ENCODE measurements at regions not wholly inside any gene's neighbourhood (a gene's known extent, or its start where the extent isn't known, plus 50 kb on each side); places are given as distances from the start of the nearest gene placed in this dataset.
"Not testable (repeated sequence)": the region's sequence is repeated elsewhere in the genome, so short reads cannot be mapped to it uniquely, and the experiment has no call there.

DNA sequence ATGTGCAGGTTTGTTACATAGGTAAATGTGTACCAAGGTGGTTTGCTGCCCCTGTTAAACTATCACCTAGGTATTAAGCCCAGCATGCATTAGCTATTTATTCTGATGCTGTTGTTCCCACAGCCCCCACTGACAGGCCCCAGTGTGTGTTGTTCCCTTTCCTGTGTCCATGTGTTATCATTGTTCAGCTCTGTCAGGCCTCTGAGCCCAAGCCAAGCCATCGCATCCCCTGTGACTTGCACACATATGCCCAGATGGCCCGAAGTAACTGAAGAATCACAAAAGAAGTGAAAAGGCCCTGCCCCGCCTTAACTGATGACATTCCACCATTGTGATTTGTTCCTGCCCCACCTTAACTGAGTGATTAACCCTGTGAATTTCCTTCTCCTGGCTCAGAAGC, 757.5 kb downstream of the NR2F1-AS1 start:
- intact Hi-C loops (cut with DNase I); ATAC-seq (ENCODE audit: poor library complexity); DNase-seq: not testable (repeated sequence)

DNA sequence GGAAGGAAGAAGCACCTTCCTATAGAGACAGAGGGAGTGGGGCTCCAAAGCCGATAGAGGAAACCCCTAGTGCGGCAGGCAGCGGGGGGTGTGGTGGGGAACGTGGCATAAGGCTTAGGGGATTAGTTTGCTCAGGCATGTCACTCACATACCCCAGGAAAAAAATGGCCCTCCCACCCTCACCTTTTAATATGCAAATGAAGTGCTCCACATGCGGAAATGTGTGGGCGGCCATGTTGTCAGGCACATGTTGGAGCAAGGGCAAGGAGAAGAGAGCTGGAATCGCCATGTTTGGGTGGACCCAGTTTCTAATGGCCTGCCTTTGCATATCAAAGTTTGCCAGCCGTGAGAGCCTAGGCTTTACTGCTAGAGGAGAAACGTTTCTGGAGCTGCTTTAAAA, 758.8 kb downstream of the NR2F1-AS1 start:
- no peak for ATAC-seq (ENCODE audit: poor library complexity)
- DNase-seq = no peak
- intact Hi-C loops (cut with DNase I) = no loop called here

DNA sequence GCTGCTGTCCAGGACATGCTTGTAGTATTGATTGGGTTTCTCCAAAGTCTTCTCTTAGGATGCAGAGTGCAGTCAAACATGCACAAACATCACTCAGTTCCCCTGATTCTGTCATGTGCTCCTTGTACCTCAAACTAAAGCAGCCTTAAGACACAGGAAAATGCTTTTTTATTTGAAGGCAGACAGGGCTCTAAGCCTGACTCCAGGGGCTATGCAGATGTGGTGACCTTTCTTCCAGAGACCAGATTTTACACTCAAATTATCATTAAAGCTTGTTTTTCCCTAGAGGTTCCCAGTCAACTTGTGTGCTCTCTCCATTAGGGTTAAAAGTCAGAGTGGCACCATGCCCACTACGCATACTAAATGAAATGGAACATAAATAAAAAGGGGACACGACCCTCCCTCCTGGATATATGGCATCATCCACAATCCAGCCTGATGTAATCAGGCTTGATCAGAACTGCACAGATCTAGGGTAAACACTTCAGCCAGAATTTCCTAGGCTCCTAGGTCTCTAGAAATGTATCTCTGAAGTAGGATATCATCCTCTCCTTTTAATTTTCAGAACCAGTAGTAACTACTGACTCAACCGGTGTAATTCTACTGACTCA, 771.1 kb downstream of the NR2F1-AS1 start:
- intact Hi-C loops (cut with DNase I) = no loop called here
- DNase-seq = no peak
- ATAC-seq (ENCODE audit: poor library complexity) = no peak

DNA sequence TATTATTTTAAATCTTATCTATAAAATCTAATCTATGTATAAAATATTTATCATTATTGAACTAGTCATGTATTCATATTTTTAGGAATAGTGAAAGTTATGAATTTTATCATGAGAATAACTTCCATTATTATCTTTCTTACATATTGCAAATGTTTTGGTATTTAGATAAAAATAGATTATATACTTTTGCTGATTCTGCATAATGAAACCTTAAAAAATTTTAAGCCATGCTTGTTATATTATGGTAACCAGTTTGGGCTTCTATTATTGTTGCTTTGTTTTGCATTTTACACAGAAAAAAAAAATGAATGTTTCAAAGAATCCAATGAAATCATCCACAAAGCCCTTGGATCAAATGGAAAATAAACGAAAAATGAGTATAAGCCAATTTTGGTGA, 772.5 kb downstream of the NR2F1-AS1 start:
- no peak for DNase-seq
- intact Hi-C loops (cut with DNase I) = no loop called here
- no peak for ATAC-seq (ENCODE audit: poor library complexity)

DNA sequence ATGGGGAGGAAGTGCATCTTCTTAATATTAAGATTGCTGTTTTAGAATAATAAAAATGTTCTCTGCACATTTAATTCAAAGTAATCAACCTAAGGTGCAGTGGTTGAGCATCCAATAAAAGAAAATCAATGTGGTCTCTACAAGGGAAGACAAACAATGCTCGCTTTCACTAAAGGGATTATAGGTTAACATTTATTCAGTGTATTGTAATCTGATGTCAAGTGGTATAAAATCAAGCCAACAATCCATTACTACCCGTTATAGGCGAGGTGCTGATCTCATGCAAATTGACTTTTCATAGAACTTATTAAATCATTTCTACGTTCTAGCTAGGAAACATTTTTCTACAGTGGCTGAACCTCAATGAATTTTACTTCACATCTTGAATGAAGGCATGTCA, 773.9 kb downstream of the NR2F1-AS1 start:
- no peak for ATAC-seq (ENCODE audit: poor library complexity)
- DNase-seq = no peak
- intact Hi-C loops (cut with DNase I) = no loop called here

DNA sequence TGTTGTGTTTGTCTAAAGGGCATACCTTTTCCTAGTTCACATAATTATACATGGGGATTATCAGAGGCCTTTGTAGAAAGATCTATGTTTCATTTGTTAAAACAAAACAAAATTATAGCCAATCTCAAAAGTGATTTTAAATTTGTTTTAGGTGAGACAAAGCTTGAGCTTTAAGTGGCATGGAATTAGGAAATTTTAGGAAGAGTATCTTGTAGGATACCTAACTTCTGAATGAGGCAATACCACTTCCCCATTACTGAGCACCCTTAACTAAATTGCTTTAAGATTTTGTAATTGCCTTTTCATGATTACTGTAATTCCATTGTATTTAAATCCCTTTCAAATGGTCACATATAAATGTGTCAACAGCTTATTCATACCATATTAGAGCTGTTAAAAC, 775.6 kb downstream of the NR2F1-AS1 start:
- DNase-seq (no peak), ATAC-seq (ENCODE audit: poor library complexity) (no peak)
- intact Hi-C loops (cut with DNase I) = no loop called here

DNA sequence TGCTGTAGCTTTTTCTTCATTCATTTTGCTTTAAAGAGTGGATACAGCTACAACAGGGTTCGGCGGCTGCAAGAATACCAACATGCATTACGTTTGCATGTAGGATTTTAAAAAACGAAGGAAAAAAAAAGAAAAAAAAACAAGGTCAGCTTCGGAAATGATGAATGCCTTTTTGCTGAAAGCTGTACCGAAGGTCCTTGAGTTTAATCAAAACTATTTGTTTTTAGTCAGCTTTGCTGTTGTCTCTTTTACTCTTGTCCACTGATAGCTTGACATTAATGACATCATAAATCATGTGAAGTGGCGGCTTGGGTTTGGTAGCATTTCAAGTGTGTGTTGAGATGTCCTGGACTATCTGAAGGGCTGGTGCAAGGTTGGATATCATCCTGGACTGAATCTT, 779.1 kb downstream of the NR2F1-AS1 start:
- intact Hi-C loops (cut with DNase I) = no loop called here
- ATAC-seq (ENCODE audit: poor library complexity) = no peak
- no peak for DNase-seq

DNA sequence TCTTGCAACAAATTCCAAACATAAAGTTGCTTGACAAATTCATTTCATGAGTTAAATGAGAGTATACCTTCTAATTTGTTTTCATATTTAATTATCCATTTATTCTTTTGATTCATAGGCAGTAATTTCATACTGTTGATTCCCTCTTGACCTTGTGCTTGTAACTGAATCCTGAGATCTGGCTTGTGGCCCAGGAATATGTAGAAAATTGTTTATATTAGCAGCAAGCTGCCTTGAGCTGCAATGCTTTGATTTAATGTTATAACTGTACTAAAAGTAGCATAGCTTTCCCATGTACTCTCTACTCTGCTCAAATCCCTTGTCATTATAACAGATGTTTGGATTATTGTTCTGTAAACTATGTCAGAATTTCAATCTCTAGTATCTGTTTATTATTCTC, 780.7 kb downstream of the NR2F1-AS1 start:
- ATAC-seq (ENCODE audit: poor library complexity) (no peak), DNase-seq (no peak)
- intact Hi-C loops (cut with DNase I) = no loop called here

DNA sequence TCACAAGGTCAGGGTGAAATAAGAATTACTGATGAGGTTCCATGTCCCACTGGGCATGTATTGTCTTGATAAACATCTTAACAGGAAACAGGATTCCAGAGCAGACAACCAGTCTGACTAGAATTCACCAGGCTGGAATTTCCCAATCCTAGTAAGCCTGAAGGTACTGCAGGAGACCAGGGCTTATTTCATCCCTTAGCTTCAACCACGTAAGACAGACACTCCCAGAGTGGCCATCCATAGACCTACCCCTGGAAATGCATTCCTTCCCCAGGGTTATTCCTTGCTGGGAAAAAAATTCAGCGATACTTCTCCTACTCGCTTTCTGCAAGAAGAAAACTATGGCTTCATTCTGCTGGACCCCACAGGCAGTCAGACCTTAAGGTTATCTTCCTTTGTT, 785.4 kb downstream of the NR2F1-AS1 start:
- ATAC-seq (ENCODE audit: poor library complexity) (no peak), DNase-seq (no peak)
- intact Hi-C loops (cut with DNase I) = no loop called here

DNA sequence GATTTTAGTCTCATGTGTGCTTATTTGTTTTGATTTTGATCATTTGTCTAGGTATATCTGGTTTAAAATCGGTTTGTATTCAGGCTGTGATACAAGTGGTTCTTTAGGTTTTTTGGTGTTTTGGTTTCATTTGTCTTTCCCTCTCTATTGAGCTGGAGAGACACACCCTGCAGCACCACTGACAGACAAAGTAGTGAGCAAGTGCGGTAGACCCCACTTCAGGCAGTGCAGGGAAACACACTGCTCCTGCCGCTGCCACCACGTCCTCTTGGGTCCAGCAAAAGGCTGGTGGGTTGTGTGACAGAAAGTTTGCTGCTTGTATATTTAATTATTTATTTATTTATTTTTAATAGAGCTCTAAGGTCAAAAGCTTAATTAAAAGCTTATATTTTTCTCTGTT, 801.0 kb downstream of the NR2F1-AS1 start:
- intact Hi-C loops (cut with DNase I) = no loop called here
- ATAC-seq (ENCODE audit: poor library complexity) (no peak), DNase-seq (no peak)

DNA sequence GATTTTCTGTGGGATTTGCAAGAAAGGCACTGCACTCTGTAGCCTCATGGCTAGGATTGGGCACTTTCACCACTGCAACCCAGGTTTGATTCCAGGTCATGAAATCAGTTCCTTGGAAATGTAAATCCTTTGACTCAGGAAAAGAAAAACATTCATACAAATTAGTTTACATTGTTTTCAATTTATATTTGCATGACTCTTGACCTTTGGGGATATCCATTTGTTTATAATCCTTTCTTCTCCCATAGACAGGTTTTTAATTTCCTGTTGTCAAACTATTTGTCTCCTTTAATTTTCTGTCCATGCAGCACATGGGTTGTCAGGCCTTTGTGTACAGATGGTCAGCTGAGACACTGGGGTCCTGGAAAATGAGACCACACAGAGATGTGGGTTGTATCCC, 801.5 kb downstream of the NR2F1-AS1 start:
- no peak for ATAC-seq (ENCODE audit: poor library complexity)
- intact Hi-C loops (cut with DNase I) = no loop called here
- DNase-seq = no peak

DNA sequence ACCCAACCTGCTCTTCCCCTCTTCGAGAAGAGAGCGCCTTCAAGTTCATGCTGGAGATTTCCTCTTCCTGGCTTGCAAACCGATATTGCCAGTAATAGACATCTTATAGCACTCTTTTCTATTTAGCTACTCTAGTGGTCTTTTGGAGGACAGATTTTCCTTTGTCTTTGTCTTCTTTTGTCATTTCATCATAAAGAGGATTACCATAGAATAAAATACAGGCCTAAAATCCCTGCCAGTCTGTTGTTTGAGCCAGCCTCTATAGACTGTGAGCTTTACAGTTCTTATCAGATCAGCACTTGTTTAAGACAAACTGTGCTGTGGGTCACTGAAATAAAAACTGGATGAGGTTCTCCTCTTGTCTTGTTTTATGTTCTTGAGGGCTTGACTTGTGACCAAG, 802.8 kb downstream of the NR2F1-AS1 start:
- ATAC-seq (ENCODE audit: poor library complexity) (no peak), DNase-seq (no peak)
- intact Hi-C loops (cut with DNase I) = no loop called here

DNA sequence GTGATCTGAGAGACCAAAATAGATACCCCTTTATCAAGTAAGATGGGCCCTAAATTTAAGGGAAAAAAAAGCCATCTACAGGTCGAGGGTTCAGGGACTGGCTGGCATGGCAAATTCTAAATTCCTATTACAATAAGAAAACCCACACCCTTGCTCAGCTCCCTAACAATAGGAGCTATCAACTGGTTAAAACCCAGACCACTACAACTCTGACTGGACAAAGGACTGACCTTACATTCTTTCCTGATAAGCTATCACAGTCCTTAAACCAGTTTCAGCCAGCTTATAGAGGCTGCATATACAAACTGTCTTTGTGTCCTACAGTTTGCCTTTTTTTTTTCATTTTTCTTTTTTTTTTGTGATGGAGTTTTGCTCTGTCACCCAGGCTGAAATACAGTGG, 803.6 kb downstream of the NR2F1-AS1 start:
- DNase-seq (no peak), ATAC-seq (ENCODE audit: poor library complexity) (no peak)
- intact Hi-C loops (cut with DNase I) = no loop called here

DNA sequence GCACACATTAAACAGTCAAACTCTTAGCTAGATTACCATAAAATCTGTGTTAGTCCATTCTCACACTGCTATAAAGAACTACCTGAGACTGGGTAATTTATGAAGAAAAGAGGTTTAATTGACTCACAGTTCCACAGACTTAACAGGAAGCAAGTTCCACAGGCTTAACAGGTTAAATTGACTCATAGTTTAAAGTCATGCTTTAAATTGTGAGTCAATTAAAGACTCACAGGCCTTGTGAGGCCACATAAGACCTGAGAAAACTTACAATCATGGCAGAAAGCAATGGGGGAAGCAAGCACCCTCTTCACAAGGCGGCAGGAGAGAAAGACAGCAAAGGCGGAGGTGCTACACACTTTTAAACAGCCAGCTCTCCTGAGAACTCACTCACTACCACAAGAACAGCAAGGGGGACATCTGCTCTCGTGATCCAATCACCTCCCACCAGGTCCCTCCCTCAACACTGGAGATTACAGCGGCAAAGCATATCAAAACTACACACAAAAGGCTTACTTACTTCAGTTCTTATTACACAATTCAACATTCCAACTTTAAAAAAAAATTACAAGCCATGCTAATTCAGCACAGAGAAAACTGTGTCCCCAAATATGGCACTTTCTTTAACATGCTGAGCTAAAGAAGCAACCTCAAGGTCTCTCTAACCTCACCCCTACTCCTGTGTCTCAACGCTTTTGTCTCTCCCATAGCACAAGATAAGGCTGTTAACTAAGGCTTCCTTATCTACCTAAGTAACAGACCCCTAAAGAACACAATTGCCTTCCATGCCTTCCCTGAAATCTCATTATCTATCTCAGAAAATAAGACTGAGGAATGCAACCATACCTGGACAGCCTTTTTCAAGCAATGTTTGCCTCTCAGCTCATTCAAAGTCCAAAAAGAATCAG, 805.1 kb downstream of the NR2F1-AS1 start:
- intact Hi-C loops (cut with DNase I) = no loop called here
- DNase-seq (no peak), ATAC-seq (ENCODE audit: poor library complexity) (no peak)

DNA sequence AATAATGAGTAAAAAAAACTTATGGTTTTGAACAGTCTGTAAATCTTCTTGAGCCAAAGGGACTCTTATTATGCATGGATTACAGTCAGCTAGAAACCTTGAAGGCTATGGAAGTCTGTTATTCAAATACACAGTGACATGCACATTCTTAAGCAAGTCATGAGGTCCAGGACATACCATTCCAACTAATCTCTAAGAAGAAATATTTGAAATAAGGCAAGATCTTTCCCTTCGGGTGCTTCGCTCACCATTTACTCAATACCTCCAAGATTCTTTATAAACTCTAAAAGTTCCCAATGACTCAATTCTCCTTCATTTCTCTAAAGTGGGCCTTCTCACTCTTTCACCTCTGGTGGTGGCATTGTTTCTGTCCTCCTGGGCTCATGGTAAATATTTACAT, 811.0 kb downstream of the NR2F1-AS1 start:
- no peak for ATAC-seq (ENCODE audit: poor library complexity)
- intact Hi-C loops (cut with DNase I) = no loop called here
- no peak for DNase-seq

DNA sequence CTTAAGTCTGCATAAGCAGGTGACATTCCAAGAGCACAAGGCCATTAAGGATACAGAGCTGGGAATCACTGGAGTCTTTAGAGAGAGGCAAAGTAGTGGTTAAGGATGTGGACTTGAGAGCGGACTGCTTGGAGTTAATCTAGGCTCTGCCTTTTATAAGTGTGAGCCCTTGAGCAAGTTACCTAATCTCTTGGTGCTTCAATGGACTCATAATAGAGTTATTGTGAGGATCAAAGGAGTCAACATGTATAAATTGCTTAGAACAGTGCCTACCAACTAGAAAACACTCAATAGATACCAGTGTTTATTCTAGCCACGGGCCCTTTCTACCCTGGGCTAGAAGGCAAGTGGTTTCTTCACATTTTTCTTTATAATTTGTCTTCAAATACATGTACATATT, 819.4 kb downstream of the NR2F1-AS1 start:
- ATAC-seq (ENCODE audit: poor library complexity) = no peak
- DNase-seq = no peak
- intact Hi-C loops (cut with DNase I) = no loop called here

DNA sequence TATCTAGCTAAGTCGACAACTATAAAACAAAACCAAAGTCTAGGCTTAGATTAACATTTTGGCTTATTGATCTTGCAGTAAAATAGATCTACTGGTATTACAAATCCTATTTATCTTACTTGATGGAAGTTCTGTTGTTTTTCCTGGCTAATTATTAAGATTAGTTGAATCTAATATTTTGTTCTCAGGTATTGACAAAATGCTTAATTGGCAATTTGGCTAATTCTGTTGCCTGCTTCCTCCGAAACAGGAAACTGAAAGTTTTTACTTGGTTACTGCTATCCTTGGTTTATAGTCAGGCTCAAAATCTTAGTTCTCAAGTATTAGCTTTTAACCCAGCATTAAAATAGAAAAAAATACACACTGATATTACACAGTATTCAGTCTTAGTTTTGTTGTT, 820.5 kb downstream of the NR2F1-AS1 start:
- intact Hi-C loops (cut with DNase I) = no loop called here
- ATAC-seq (ENCODE audit: poor library complexity) = no peak

DNA sequence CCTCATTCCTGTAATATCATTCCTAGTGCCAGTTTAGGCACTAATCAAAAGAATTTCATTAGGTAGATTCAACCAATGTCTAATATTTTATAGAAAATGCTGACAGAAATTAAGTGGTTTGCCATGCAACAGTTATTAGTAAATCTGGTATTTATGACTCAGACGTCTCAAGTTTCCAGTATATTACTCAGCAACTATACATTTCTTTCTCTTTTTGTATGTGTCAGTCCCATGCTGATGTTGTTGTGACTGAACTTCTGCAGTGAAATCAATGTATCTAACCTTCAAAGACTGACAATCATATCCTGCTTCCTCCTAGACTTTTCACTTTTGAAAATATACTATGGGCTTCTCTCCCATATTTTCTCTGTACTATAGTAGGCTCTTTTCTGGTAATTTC, 822.5 kb downstream of the NR2F1-AS1 start:
- intact Hi-C loops (cut with DNase I) = no loop called here
- DNase-seq (no peak), ATAC-seq (ENCODE audit: poor library complexity) (no peak)

More for the DNA sequence above, 820.5 kb downstream of the NR2F1-AS1 start:
- DNase-seq = no peak

DNA sequence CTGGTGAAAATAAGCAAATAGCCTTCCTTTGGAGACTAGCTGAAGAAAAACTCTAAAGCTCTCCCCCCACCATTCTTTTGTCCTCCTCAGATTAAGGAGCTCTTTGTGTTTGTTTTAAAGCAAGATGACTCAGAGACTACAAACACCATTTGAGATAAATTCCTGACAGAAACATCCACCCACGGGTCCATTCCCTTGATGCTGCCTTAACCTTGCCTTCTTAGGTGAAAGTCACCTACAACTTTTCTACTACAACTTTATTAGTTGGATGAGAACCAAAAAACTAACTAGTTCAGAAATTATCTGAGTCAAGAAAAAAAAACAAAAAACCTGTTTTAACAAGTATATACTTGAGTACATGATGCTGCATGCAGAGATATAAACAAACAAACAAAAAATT, 831.1 kb downstream of the NR2F1-AS1 start:
- ATAC-seq (ENCODE audit: poor library complexity) = no peak
- no peak for DNase-seq
- intact Hi-C loops (cut with DNase I) = no loop called here

DNA sequence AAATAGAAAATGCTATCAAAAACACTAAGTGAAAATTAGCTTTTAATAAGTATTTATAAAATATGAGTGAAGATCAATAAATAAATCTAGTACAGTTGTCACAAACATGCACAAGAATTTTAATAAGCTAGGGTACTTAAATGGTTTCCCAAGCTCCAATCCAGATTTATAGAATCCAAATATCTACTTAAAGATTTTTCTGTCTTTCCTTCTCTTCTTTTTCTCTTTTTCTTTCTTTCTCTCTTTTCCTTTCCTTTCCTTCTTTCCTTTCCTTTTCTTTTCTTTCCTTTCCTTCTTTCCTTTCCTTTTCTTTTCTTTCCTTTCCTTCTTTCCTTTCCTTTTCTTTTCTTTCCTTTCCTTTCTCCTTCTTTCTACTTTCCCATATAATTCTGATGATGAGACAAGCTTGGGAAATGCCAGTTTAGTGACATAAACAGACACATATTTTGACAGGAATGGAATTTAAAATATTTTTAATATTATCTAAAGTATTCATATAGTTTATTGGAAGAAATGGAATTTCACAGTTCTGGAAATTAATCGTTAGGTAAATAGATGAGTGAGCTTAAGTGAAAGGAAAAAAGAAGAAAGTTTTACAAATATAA, 832.8 kb downstream of the NR2F1-AS1 start:
- intact Hi-C loops (cut with DNase I) = no loop called here
- no peak for DNase-seq
- no peak for ATAC-seq (ENCODE audit: poor library complexity)
